Hematopoietic multipotent progenitor cell (in vitro differentiated cells): ENCODE measurements at regions not wholly inside any gene's neighbourhood (a gene's known extent, or its start where the extent isn't known, plus 50 kb on each side); places are given as distances from the start of the nearest gene placed in this dataset.

Source experiments
- DNase-seq, 3 donors: peaks; one replicate each; pipeline ENCODE4 v3.0.0-alpha.2; 2011 to 2015; ENCODE audit warnings: low read depth in 2 of 3, low spot score in 2 of 3

DNA sequence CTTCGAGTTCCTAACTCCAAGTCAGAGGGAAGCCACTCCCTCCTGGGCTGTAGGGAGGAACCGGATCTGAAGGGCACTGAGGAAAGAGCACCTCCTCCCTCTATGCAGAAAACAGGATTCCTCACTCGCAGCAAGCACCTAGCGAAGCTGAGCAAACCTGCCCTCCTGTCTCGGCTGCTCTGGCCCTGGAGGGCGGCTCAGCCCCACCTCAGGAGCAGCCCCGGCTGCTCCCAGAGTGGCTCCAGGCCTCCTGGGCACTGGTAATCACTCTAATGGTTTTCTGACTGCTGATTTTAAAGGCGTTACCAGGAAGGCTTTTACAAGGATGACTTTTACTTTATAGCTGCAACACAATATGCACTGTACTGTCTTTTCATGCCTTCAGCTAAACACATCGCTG, 312.5 kb downstream of the TEX29 start:
- DNase-seq, result no peak

DNA sequence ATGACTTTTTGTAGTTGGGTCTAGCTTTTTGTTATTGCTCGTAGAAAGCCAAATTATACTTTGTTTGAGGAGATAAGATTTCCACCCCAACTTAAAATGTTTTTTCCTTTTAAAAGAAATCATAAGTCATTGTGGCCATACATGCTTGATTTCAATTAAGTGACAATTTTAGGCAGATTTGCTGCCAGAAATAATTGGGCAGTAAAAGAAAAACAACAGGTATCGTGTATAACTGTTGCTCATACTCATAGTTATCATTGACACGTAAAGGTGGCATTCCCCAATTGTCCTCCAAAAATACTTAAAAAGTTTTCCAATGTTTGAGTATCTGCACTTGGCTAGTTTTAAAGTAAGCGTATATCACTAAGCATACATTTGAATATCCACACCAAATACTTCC, 313.0 kb downstream of the TEX29 start:
- DNase-seq, result no peak

DNA sequence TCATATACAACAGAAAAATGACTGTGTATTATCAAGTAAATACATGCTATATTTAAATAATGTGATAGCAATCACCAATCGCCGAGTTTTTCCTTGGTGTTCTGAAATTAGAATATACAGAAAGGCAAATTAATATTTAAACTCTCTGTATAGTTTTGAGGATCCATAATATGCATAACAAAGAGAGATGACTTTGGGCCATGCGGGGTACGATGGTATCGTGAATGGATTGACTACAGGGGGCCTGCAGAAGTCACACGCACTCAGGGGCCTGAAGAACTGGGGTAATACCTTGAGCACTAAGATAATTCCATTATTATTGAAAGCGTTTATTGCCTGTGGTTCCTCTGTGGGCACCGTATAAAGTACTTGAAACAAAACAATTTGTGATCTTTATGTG, 314.0 kb downstream of the TEX29 start:
- no peak for DNase-seq

DNA sequence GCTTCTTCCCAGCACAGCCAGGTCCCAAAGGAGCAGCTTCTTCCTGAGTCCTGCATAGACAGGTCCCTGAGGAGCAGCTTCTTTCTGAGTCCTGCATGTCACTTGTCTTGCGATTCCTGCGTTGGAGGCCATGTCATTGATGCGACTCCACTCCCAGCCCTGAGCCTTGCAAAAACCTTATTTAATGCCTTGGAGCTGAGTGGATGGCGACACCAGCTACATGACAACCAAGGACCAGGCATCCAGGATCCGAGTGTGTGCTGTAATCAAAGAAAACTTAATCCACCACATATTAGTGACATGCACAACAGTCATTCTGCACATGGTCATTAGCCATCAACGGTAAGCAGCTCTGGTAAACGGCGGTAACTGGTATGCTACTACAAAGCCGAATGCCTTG, 315.8 kb downstream of the TEX29 start:
- no peak for DNase-seq

DNA sequence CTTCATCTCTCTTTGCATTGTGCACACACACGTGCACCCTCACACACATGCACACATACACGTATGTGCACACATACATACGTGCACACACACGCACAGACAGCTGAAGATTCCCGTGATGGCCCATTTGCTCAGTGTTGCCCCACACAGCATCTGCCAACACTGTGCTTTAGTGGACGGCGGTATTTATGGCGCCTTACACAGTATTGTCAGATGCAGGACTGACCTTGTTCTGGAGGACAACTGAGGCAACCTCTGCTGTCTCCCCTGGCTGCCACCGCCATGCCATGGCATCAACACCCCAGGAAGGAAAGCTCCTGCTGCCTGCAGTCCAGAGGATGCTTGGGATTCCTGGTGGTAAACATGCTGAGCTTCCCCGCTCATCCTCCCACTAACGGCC, 316.4 kb downstream of the TEX29 start:
- DNase-seq, result no peak

DNA sequence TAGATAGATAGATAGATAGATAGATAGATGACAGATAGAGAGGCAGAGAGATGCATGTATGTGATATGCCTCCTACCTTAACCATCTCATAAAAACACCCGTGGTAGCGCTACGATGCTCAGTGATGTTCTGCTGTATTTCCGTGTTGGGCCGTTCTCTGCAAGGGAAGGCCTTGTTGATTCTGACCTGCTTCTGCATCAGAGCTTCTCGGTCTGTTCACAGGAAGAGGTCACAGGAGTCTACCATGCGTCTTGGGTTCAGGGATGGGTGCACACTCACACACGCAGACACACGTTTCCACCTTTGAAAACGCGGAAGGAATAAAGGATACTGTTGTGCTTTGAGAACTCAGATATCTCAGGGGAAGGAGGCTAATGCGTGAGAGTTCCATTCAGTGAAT, 316.9 kb downstream of the TEX29 start:
- no peak for DNase-seq

DNA sequence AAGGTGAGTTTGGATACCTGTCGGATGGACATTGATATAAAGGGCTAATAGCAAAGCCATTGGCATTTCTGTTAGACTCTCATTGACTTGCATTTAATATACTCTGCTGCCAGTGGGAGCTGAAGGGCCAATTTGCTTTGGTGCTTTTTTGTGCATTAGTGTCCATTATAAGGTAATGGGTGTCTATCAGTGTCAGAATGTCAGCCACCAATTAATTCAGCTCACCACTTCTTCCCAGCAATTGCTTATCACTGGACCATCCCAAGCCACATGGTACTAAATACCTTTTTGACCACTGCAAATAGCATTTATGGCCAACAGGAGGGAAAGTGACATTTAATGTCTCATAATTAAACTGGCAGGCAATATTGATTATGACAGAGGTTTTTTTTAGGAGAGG, 317.8 kb downstream of the TEX29 start:
- DNase-seq, result no peak

DNA sequence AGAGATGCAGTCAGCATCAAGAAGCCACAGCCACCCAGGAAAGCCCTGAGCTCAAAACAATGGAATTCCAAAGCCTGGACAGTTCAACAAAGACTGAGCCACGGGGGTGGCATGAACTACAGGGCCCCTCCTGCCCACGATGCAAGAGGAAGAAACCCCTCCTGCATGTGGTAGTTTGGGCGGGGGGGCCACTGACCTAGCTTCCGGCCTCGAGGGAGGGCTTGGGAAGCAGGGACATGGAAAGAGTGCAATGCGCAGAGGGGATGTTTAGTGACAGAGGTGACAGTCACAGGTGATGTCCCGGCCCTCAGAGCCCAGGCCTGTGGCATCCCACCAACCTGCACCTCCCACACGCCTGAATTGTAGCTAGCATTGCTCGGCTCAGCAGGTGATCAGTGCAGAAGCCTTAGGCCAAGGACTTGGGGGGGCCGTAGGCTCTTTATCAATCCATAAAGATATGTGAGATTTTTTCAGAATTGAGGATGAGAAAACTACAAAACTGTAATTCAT, 318.8 kb downstream of the TEX29 start:
- DNase-seq, result no peak

DNA sequence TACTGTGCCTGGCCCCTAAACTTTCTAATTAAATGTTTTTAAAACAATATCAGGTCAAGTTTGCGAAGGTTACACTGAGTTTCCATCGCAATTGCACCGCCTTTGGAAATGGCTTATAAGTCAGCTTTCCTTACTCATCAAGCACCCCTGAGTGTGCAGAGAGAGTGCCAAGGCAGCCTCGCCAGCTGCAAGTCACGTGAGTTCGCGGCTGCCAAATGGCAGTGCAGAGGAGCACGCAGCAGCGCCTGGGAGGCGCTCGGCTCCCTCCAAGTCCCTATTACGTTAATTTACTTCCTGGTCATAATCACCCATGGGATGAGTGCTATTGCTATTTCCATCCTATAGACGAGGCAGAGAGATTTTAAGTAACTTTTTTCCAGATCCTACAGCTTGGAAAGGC, 319.6 kb downstream of the TEX29 start:
- DNase-seq, result no peak

DNA sequence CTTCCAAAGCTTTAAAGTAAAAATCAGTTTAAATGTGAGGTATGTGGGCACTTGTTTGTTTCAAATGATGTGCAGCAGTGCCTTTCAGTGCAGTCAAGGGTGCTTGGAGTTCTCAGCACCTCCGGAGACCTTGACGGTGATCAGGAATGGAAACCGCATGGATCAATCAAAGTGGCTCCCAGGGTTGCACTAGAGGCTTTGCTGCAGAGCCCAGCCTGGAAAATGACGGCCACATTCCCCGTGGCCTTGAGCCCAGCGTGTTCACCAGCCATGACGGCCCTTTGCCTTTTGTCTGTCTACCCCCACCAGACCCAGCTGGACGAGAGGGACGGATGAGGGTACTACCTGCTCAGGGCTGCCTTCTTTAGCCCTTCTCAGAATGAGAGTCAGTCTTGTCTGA, 320.0 kb downstream of the TEX29 start:
- DNase-seq, result no peak

DNA sequence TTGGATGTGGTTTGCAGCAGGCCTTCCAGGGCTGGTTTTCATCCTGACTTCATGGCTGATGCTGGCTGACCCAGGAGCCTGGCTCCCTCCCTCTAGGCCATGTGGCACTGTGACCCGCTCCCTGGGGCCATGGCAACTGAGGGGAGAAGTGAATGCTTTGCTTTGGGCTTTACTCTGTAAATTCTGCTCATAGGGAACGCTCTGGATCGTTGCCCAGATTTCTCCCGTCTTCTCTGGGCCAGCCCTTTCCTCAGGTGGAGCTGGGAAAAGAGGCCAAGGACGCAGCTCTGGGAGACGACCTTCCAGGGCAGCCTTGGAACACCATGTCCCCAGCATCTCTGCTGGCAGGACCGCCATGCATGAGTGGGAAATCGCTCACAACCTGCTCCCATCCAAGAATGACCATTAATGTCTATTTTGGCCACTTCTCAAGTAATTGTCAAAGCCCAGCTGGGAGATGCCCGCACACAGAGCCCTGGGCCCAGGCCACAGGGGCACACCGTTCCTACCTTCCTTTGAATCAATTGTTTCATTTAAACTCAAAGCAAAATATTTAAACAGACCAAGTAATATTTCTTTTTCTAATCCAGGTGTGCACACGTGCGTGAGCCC, 321.8 kb downstream of the TEX29 start:
- DNase-seq, result no peak

DNA sequence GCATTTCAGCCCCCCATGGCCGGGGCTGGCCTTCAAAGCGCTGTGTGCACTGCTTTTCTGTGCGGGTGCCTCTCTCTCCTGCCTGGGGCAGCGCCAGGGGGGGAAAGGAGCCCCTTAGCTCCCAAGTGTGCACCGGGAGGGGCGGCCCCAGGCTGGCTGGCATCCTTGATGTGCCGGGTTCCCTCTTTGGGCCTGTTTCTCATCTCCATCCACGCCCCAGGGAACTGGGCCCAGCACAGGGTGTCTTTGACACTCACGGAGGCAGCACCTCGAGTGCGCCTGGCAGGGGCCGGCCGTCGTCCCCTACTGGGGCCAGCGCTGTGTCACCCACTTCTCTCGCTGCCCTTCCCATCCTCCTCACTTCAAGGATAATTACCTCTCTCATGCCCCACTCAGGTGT, 324.3 kb downstream of the TEX29 start:
- DNase-seq, result no peak

DNA sequence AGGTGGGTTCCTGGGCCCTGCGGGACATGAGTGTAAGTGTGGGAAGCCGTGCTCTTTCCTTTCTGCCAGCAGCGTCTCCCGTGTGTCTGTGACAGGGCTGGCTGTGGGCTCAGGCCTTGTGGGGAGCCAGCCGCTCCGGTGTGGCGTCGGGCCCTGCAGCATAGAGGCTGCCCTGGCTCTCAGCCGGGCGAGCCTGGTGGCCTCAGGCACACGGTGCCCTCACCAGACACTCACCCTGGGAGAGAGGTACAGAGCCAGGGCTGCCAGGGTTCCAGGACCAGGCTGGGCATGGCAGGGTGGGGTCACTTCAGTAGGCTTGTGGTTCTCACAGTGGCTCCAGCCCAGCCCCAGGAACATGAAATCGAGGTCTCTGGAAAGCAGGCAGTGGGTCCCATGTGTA, 324.8 kb downstream of the TEX29 start:
- no peak for DNase-seq

DNA sequence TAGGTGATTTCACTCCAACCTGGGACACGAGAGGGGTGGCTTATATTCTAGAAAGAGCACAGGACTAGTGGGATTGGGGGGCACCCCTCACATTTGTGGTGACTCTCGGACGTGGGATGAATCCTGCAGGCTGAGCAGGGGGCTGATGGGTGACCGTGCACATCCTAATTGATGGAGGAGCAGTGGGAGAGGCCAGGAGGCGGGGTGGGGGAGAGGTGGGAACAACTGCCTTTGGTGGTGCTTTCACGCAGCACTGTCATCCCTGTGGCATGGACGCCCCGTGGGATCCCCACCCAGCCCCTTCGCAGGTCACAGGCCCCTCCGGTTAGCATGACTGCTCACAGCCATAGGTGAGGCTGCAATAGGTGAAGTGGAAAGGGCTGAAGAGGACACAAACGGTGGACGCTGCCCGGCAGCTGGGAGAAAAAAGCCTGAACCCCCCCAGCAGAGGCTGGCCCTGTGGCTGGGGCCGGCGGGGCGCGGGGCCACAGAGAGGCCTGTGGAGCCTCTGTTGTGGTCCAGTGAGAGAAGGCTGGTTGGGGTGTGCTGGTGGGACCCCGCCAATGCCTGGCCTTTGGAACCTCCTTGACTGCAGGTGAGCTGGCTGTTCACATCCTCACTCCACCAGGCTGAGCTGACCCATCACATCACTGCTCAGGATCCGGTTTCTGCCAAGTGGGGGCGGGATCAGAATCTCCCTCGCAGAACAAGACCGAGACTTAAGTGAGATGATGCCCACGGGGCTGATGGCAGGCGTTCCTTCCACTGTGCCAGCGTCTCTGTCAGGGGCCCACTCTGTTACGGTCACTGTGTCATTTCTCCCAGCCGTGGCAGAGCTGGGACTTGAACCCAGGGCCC, 325.4 kb downstream of the TEX29 start:
- DNase-seq, result no peak

DNA sequence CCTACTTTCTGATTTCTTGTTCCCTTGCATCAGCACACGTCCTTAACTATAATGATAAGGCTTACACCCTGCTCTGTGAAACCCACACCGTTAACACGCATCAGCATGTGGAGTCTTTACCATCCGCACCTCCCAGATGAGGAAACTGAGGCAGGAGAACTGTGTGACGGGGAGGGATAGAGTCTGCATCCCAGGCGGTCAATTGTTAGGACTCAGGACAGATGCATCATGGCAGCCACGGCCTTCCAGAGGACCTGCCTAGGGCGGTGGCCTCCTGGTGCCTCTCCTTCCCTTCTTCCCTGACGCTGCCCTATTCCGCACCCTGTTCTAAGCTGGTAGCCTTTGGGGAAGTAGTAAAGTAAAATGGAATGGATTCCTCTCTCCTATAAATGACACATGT, 326.0 kb downstream of the TEX29 start:
- DNase-seq, result no peak

DNA sequence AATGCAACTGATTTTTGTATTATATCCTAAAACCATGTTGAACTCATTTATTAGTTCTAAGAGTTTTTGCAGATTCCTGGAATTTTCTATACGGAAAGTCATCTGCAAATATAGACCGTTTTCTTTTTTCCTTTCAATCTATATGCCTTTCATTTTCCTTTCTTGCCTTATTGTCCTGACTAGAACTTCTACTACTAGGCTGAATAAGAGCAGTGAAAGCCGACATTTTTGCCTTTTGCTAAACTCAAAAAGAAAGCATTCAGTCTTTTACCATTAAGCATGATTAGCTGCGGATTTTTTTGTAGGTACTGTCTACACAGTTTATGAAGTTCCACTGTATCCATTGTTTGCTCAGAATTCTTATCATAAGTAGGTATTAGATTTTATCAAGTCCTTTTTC, 328.4 kb downstream of the TEX29 start:
- no peak for DNase-seq

DNA sequence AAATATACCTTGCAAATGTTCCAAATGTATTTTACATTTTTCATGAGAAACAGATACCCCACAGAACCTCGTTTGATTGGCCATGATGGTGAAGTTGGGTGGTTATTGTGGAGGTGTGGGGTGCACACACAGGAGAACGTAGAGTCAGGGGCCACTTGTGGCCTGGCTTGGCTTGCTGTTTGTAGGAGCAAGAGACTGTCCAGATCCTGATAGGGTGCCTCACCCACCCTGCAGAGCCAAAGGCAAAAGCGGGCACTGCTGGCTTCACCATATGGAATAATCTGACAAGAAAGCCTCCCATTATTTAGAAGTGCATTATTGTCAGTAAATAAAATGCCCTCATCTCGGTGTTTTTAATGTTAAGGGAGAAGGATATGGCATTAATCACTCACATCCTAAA, 330.2 kb downstream of the TEX29 start:
- no peak for DNase-seq

DNA sequence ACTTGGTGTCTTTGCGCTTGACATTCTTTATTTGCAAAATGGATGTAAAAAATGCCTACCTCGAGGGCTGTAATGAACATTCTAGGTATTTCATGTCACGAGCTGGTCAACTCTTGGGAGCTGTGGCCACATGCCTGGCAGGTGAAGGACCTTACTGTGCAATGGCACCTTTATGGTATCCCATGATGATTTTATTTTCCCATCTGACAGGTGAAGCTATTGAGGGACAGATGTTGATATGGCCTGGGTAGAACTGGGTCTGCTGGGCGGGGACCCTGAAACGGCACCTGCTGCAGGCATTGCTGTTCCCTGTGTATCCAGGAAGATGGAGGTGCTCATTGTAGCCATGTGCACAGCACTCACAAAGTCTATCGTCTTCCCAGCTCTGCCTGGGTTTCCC, 332.2 kb downstream of the TEX29 start:
- DNase-seq, result no peak

DNA sequence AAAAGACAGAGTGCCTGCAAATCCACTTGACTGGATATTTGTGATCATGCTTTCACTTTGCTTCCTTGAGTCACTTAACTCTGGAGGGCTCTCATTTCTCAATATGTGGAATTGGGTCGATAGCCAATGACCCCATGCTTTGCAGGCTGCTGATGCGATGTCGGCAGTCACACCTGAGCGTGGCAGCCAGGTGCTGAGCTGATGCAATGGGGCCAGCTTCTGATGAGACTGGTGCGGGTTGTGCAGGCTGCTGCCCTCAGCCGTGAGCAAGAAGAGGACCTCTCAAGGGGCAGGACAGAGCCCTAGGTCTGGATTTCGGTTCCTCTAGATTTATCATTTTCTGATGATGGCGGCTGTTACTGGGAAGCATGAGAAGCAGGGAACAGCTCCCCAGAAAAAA, 334.1 kb downstream of the TEX29 start:
- DNase-seq, result no peak

DNA sequence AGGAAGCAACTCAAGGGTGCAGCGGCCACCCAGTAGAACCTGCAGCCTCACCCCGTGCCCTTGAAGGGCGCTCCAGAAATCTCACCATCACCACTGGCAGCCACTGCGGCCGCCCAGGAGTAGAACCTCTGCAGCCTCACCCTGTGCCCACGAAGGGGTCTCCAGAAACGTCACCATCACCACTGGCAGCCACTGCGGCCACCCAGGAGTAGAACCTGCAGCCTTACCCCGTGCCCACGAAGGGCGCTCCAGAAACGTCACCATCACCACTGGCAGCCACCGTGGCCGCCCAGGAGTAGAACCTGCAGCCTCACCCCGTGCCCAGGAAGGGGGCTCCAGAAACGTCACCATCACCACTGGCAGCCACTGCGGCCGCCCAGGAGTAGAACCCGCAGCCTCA, 336.0 kb downstream of the TEX29 start:
- DNase-seq, result no peak

DNA sequence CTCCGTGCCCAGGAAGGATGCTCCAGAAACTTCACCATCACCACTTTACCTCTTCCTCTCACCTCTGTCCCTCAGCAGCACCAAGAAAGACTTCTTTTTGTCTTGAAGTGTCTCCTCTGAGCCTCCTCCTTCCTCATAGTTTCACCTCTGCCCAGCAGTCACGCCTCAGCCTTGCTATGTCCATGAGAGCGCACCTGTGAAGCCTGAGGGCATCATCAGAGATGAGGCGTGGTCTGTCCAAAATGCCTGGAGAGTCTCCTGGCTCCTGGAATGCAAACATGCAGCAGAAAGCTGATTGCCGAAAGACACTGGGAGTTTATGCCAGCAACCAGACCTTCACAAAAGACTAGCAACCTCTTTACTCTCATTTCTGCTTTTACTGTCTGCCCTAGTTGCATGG, 336.6 kb downstream of the TEX29 start:
- no peak for DNase-seq
